Fibroblast of lung (primary cell): ENCODE measurements at regions not wholly inside any gene's neighbourhood (a gene's known extent, or its start where the extent isn't known, plus 50 kb on each side); places are given as distances from the start of the nearest gene placed in this dataset.

Experiments used
- EZH2 ChIP-seq: IDR thresholded peaks from 2 replicates; pipeline ENCODE4 v1.5.1; 2012; ENCODE audit warnings: low read length, control low read depth, mild to moderate bottlenecking; ENCODE audit errors: missing control alignments
- TF ChIP-seq, protein P1 (sequence below), 2 donors: IDR thresholded peaks in 1 of 2; conservative IDR thresholded peaks in 1 of 2; 1 replicate in 1 of 2; 2 replicates in 1 of 2; pipeline ENCODE4 v1.5.1; 2011 to 2012; ENCODE audit warnings: low read length in 2 of 2, control low read depth in 1 of 2, inconsistent platforms in 1 of 2, low read depth in 1 of 2, mild to moderate bottlenecking in 1 of 2

- TF ChIP-seq, protein P1, sequence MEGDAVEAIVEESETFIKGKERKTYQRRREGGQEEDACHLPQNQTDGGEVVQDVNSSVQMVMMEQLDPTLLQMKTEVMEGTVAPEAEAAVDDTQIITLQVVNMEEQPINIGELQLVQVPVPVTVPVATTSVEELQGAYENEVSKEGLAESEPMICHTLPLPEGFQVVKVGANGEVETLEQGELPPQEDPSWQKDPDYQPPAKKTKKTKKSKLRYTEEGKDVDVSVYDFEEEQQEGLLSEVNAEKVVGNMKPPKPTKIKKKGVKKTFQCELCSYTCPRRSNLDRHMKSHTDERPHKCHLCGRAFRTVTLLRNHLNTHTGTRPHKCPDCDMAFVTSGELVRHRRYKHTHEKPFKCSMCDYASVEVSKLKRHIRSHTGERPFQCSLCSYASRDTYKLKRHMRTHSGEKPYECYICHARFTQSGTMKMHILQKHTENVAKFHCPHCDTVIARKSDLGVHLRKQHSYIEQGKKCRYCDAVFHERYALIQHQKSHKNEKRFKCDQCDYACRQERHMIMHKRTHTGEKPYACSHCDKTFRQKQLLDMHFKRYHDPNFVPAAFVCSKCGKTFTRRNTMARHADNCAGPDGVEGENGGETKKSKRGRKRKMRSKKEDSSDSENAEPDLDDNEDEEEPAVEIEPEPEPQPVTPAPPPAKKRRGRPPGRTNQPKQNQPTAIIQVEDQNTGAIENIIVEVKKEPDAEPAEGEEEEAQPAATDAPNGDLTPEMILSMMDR (conservative IDR thresholded peaks at IDR 0.05 in 1 of 2, IDR thresholded peaks at IDR 0.05 in 1 of 2; ENCODE audit: low read depth in 1 of 2, low read length in 2 of 2), result no peak
- TF ChIP-seq EZH2, result no peak
Observed at GRCh38 chr10:70950037-70950436, 61.7 kb upstream of the PCBD1 start.
